ENCODE measurements at regions not wholly inside any gene's neighbourhood (a gene's known extent, or its start where the extent isn't known, plus 50 kb on each side); places are given as distances from the start of the nearest gene placed in this dataset.

DNA sequence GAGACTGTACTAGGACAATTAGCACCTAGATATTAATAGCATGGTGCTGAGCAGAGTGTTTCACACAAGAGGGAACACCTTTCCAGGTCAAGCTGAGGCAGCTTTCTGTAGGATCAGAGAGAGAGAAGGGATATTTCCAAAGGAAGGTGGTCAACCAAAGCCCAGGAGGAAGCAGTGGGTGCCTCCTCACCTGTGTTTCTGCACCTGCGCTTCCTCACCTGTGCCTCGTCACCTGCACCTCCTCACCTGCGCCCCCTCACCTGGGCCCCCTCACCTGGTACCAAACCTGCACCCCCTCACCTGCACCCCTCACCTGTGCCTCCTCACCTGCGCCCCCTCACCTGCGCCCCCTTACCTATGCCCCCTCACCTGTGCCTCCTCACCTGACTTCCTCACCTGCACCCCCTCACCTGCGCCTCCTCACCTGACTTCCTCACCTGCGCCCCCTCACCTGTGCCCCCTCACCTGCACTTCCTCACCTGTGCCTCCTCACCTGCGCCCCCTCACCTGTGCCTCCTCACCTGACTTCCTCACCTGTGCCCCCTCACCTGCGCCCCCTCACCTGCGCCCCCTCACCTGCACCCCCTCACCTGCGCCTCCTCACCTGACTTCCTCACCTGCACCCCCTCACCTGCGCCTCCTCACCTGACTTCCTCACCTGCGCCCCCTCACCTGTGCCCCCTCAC lies 67.9 kb downstream of the TTLL2 start:
- ChIA-PET POLR2A (no interaction called here), CTCF (interaction anchor here (0.8 to 1.4 kb wide), 2 partner anchors 21 to 42 kb away, joined by 3 read pairs; no protein-coding TSS in a partner anchor)
- TF ChIP-seq, protein P1, sequence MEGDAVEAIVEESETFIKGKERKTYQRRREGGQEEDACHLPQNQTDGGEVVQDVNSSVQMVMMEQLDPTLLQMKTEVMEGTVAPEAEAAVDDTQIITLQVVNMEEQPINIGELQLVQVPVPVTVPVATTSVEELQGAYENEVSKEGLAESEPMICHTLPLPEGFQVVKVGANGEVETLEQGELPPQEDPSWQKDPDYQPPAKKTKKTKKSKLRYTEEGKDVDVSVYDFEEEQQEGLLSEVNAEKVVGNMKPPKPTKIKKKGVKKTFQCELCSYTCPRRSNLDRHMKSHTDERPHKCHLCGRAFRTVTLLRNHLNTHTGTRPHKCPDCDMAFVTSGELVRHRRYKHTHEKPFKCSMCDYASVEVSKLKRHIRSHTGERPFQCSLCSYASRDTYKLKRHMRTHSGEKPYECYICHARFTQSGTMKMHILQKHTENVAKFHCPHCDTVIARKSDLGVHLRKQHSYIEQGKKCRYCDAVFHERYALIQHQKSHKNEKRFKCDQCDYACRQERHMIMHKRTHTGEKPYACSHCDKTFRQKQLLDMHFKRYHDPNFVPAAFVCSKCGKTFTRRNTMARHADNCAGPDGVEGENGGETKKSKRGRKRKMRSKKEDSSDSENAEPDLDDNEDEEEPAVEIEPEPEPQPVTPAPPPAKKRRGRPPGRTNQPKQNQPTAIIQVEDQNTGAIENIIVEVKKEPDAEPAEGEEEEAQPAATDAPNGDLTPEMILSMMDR (IDR thresholded peaks at IDR 0.05; ENCODE audit: control extremely low read depth, extremely low read depth, low read depth, missing control alignments) = no peak

GRCh38 chr6:167393731-167394130 lies 68.8 kb downstream of the TTLL2 start:
- CTCF ChIA-PET = no interaction called here
- POLR2A ChIA-PET = no interaction called here
- DNase-seq (ENCODE audit: extremely low spot score) = no peak
- TF ChIP-seq, protein P1 (IDR thresholded peaks at IDR 0.05; ENCODE audit: control extremely low read depth, extremely low read depth, low read depth, missing control alignments) = no peak

More for the DNA sequence above, 67.9 kb downstream of the TTLL2 start:
- DNase-seq (ENCODE audit: extremely low spot score) = no peak

- DNase-seq (ENCODE audit: extremely low spot score) = no peak
- TF ChIP-seq, protein P1 (IDR thresholded peaks at IDR 0.05; ENCODE audit: control extremely low read depth, extremely low read depth, low read depth, missing control alignments) = no peak
- CTCF ChIA-PET = no interaction called here
- POLR2A ChIA-PET = no interaction called here
Measured at GRCh38 chr6:167394339-167394738, 69.5 kb downstream of the TTLL2 start.

GRCh38 chr6:167394820-167395219 lies 69.9 kb downstream of the TTLL2 start:
- CTCF ChIA-PET = no interaction called here
- DNase-seq (ENCODE audit: extremely low spot score) = no peak
- POLR2A ChIA-PET = no interaction called here
- TF ChIP-seq, protein P1 (IDR thresholded peaks at IDR 0.05; ENCODE audit: control extremely low read depth, extremely low read depth, low read depth, missing control alignments) = no peak

DNA sequence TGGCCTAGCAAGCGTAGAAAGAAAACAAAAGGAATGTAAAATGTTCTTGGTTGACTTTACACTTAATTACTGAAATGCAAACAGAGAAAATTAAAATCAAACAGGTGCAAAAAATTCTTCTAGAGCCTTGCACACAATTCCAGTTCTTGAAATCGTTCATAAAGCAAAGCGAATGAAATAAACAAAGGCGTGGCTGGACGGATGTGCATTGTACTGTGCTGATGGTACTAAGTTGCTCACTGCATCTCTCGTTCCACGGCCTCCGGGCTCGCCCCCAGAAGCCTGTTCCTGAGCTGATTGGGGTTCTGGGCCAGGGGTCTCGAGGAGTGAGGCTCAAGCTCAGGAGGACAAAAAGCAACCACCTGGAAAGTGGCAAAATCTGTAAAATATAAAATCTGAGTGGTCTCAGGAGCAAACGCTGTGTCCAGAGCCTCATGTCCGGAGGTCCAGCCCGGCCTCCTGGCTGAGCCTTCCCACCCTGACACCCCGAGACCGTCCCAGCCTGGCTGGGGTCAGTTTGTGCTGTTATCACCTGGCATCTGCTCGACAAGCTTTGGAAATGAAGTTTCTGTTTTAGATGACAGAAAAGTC lies 71.3 kb downstream of the TTLL2 start:
- no peak for DNase-seq (ENCODE audit: extremely low spot score)
- POLR2A ChIA-PET = no interaction called here
- TF ChIP-seq, protein P1 (IDR thresholded peaks at IDR 0.05; ENCODE audit: control extremely low read depth, extremely low read depth, low read depth, missing control alignments) = no peak
- CTCF ChIA-PET = no interaction called here

- peak; percentile 9 for DNase-seq (ENCODE audit: extremely low spot score)
- TF ChIP-seq, protein P1 (IDR thresholded peaks at IDR 0.05; ENCODE audit: control extremely low read depth, extremely low read depth, low read depth, missing control alignments) = no peak
- CTCF ChIA-PET = interaction anchor here (0.5 kb wide), 1 partner anchor 388 kb away, joined by 3 read pairs; no protein-coding TSS in a partner anchor
- POLR2A ChIA-PET = interaction anchor here (0.5 kb wide), 1 partner anchor 15 kb away, joined by 5 read pairs; no protein-coding TSS in a partner anchor
Measured at GRCh38 chr6:167396659-167397490, 72.0 kb downstream of the TTLL2 start.

Data from GM10248 (cell line).